NT2/D1 (cell line): ENCODE measurements at regions not wholly inside any gene's neighbourhood (a gene's known extent, or its start where the extent isn't known, plus 50 kb on each side); places are given as distances from the start of the nearest gene placed in this dataset.

Source experiments
- SUZ12 ChIP-seq: IDR thresholded peaks from 2 replicates; pipeline ENCODE4 v1.6.1; 2011; ENCODE audit not compliant: insufficient read length, insufficient read depth; ENCODE audit errors: extremely low read depth
- YY1 ChIP-seq: IDR thresholded peaks from 2 replicates; pipeline ENCODE4 v1.6.1; 2011; ENCODE audit not compliant: insufficient read length, insufficient read depth
- ZNF274 ChIP-seq: IDR thresholded peaks from 2 replicates; pipeline ENCODE4 v1.6.1; 2011; ENCODE audit warnings: mild to moderate bottlenecking, low read depth, low read length

DNA sequence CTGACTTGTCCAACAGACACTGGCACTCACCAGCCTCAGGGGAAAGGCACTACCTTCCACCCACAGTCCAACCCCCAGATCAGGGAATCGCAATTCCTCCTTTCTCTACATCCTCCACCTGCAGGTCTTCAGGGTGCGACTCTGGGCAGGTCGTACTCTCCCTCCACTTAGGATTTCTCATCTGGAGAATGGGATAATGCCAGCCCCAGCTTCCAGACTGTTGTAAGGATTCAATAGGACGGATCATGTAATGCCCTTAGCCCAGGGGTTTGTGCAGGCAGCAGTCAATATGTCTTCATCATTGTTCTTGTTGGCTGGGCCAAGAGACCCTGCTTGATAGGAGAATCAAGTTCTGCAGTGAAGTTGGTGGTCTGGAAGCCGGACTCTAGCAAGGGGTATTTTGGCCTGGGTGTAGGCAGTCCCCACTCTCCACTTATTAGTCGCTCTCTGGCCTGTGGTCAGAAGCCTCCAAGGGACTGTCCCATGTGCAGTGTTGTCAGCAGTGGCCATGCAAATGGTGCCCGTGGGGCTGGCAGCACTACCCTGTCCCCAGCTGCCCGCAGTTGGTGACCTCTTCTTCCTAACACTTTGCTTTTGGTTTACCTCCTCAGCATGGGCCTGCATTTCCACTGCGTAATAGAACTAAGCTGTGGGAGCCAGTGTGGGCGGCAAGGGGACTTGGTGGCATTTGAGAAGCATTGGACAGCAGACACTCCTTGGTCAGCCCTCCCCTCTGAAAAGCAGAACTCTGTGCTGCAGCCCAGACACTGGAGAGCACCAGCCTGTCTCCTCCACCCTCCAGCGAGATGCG, 172.4 kb upstream of the HS6ST1 start:
- TF ChIP-seq ZNF274 (no peak), SUZ12 (no peak), YY1 (no peak)
